ENCODE measurements at regions not wholly inside any gene's neighbourhood (a gene's known extent, or its start where the extent isn't known, plus 50 kb on each side); places are given as distances from the start of the nearest gene placed in this dataset.

GRCh38 chr5:105953616-105954015, 1717.1 kb downstream of the EFNA5 start:
- Histone ChIP-seq H3K27ac (ENCODE audit: extremely low read depth, low read depth, low read length) (no peak overlapping the region), H3K4me1 (ENCODE audit: control insufficient read depth, insufficient read depth, low read length) (no peaks in the 10 kb centered on the region), H3K4me3 (ENCODE audit: low read depth, low read length) (no peak overlapping the region), H3K9me3 (ENCODE audit: control insufficient read depth, insufficient read depth, low read depth, low read length) (no peaks in the 10 kb centered on the region), H3K36me3 (ENCODE audit: control insufficient read depth in 2 of 2, insufficient read depth in 1 of 2, low read length in 2 of 2) (no peaks in the 10 kb centered on the region)
- ChIA-PET POLR2A (no interaction called here), CTCF (no interaction called here)
- TF ChIP-seq ZNF514 (tag by site-specific recombination; IDR thresholded peaks at IDR 0.05) (no peak), ZNF501 (tag by site-specific recombination; IDR thresholded peaks at IDR 0.05) (no peak), HOXA7 (CRISPR knock-in tag; IDR thresholded peaks at IDR 0.05; ENCODE audit: borderline replicate concordance) (no peak), ZNF362 (tag by site-specific recombination; IDR thresholded peaks at IDR 0.05) (no peak), KLF17 (tag by site-specific recombination; IDR thresholded peaks at IDR 0.05) (no peak), ZNF518A (tag by site-specific recombination; conservative IDR thresholded peaks at IDR 0.05; ENCODE audit: low read depth) (no peak), RBAK (tag by site-specific recombination; IDR thresholded peaks at IDR 0.05) (no peak), ZNF18 (tag by site-specific recombination; IDR thresholded peaks at IDR 0.05) (no peak), MYNN (tag by site-specific recombination; IDR thresholded peaks at IDR 0.05; ENCODE audit: borderline replicate concordance) (no peak), ZSCAN16 (tag by site-specific recombination; IDR thresholded peaks at IDR 0.05) (no peak), GFI1B (tag by site-specific recombination; IDR thresholded peaks at IDR 0.05) (no peak), ZNF76 (tag by site-specific recombination; IDR thresholded peaks at IDR 0.05; ENCODE audit: borderline replicate concordance, low read depth) (no peak), ZEB2 (tag by site-specific recombination; IDR thresholded peaks at IDR 0.05) (no peak), ZNF654 (tag by site-specific recombination; IDR thresholded peaks at IDR 0.05; ENCODE audit: low read depth) (no peak), EGR2 (tag by site-specific recombination; IDR thresholded peaks at IDR 0.05; ENCODE audit: low read depth) (no peak), ZNF223 (tag by site-specific recombination; IDR thresholded peaks at IDR 0.05) (no peak), ZNF335 (tag by site-specific recombination; conservative IDR thresholded peaks at IDR 0.05) (no peak)

- CTCF ChIA-PET = no interaction called here
- TF ChIP-seq ZEB2 (tag by site-specific recombination; IDR thresholded peaks at IDR 0.05) (no peak), ZNF549 (tag by site-specific recombination; IDR thresholded peaks at IDR 0.05) (peak; percentile 24; the same call in 1 of the 2 replicates), ZNF670 (tag by site-specific recombination; IDR thresholded peaks at IDR 0.05; ENCODE audit: low read depth) (no peak), ZNF555 (tag by site-specific recombination; conservative IDR thresholded peaks at IDR 0.05) (no peak), ATF2 (tag by site-specific recombination; IDR thresholded peaks at IDR 0.05; ENCODE audit: low read depth) (no peak), ZNF510 (tag by site-specific recombination; IDR thresholded peaks at IDR 0.05; ENCODE audit: insufficient replicate concordance) (no peak)
- Histone ChIP-seq H3K9me3 (ENCODE audit: control insufficient read depth, insufficient read depth, low read depth, low read length) (no peaks in the 10 kb centered on the region), H3K4me1 (ENCODE audit: control insufficient read depth, insufficient read depth, low read length) (no peaks in the 10 kb centered on the region), H3K27ac (ENCODE audit: extremely low read depth, low read depth, low read length) (no peak overlapping the region), H3K4me3 (ENCODE audit: low read depth, low read length) (no peak overlapping the region), H3K36me3 (ENCODE audit: control insufficient read depth in 2 of 2, insufficient read depth in 1 of 2, low read length in 2 of 2) (no peaks in the 10 kb centered on the region)
- POLR2A ChIA-PET = no interaction called here
Observed at GRCh38 chr5:105952875-105953274, 1717.9 kb downstream of the EFNA5 start.

Measured in HEK293 (cell line).